ENCODE measurements at regions not wholly inside any gene's neighbourhood (a gene's known extent, or its start where the extent isn't known, plus 50 kb on each side); places are given as distances from the start of the nearest gene placed in this dataset.

DNA sequence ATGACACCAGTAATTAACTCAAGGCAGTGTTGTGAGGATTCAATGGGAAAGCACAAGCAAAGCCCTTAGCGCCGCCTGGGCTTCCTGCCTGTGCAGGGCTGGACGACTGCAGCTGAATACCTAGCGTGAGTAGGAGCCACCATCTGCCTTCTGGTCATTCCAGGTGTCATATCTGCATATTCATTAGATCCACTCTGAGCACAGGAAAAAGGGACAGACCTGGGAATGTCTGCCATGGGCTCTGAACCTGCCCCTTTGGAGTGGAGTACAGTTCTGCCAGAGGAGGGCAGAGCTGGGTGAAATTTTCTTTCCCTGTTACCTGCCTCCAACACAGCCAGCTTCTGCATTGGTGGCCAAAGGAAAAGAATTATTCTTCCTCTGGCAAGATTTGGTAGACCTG lies 298.8 kb downstream of the NSG2 start:
- no peak overlapping the region for H3K27ac ChIP-seq
- no peak for DNase-seq (ENCODE audit: low read depth, low spot score)
- TF ChIP-seq FOXP2 (optimal IDR thresholded peaks at IDR 0.05; ENCODE audit: control extremely low read depth, extremely low read length, insufficient read depth) = no peak
- no peak for TF ChIP-seq EZH2 (IDR thresholded peaks at IDR 0.05)
- no peak for TF ChIP-seq POLR2AphosphoS5 (IDR thresholded peaks at IDR 0.05; ENCODE audit: borderline replicate concordance, low read depth, low read length)
- no peak overlapping the region for H3K4me3 ChIP-seq
- H3K9me3 ChIP-seq (ENCODE audit: low read depth, low read length) = no peaks in the 10 kb centered on the region
- no peak overlapping the region for H3K9ac ChIP-seq (ENCODE audit: insufficient read length)
- no peaks in the 10 kb centered on the region for H3K36me3 ChIP-seq (ENCODE audit: insufficient read depth, low read length)

- Histone ChIP-seq H3K4me3 (no peak overlapping the region), H3K9me3 (ENCODE audit: low read depth, low read length) (no peaks in the 10 kb centered on the region), H3K27ac (no peak overlapping the region), H3K36me3 (ENCODE audit: insufficient read depth, low read length) (no peaks in the 10 kb centered on the region), H3K9ac (ENCODE audit: insufficient read length) (no peak overlapping the region)
- no peak for TF ChIP-seq POLR2AphosphoS5 (IDR thresholded peaks at IDR 0.05; ENCODE audit: borderline replicate concordance, low read depth, low read length)
- TF ChIP-seq FOXP2 (optimal IDR thresholded peaks at IDR 0.05; ENCODE audit: control extremely low read depth, extremely low read length, insufficient read depth) = no peak
- no peak for TF ChIP-seq EZH2 (IDR thresholded peaks at IDR 0.05)
- DNase-seq (ENCODE audit: low read depth, low spot score) = no peak
Measured at GRCh38 chr5:174347183-174347582, 301.7 kb downstream of the NSG2 start.

DNA sequence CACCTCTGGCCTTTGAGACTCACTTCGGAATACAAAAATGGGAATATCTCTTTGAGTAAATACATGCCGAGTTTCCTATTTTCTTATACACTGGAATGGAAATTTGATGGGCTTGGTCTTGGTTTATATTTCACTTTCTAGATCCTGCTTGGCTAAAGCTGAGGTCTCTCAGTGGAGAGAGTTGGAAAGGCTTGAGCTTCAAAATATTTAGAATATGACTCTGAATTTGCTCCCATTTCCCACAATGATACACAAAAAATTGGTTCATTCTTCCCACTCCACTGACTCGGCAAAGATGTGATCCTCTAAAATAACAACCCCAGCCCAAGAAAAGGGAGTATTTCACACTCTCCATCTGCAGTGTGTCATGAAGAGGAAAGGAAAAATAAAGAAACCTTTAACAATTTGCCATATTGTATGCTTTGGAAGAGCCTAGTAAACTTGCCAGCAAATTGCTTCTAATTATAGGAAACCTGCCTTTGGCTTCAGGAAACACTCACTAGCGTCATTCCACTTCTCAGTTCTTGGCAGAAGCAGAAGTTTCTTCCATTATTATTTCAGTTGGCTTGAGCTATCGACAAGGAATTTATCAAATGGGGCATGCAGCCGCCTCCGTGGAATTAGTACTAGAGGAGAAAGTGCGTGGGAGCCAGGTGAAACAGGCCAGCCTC lies 302.9 kb downstream of the NSG2 start:
- DNase-seq (ENCODE audit: low read depth, low spot score) = no peak
- H3K27ac ChIP-seq = no peak overlapping the region
- H3K4me3 ChIP-seq = no peak overlapping the region
- no peaks in the 10 kb centered on the region for H3K9me3 ChIP-seq (ENCODE audit: low read depth, low read length)
- TF ChIP-seq EZH2 (IDR thresholded peaks at IDR 0.05) (no peak), POLR2AphosphoS5 (IDR thresholded peaks at IDR 0.05; ENCODE audit: borderline replicate concordance, low read depth, low read length) (no peak), FOXP2 (optimal IDR thresholded peaks at IDR 0.05; ENCODE audit: control extremely low read depth, extremely low read length, insufficient read depth) (no peak)
- no peaks in the 10 kb centered on the region for H3K36me3 ChIP-seq (ENCODE audit: insufficient read depth, low read length)
- no peak overlapping the region for H3K9ac ChIP-seq (ENCODE audit: insufficient read length)

DNA sequence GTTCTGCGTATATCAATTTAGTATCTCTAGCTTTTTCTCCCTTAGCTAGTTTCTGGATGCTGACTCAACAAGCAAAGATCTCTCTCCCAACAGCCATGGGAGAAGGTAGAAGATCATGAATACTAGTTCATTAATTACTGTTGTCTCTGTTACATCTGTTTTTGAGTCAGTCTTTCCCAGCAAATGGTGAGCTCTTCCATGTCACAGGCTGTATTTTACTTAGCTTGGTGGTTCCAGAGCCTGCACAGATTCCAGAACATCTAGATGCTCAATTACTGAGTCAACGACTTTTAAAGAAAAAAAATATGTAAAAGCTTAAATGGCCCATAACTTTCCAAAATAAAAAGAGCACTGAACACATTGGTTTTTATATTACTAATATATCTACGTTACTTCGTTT lies 307.2 kb downstream of the NSG2 start:
- TF ChIP-seq FOXP2 (optimal IDR thresholded peaks at IDR 0.05; ENCODE audit: control extremely low read depth, extremely low read length, insufficient read depth) (no peak), POLR2AphosphoS5 (IDR thresholded peaks at IDR 0.05; ENCODE audit: borderline replicate concordance, low read depth, low read length) (no peak), EZH2 (IDR thresholded peaks at IDR 0.05) (no peak)
- Histone ChIP-seq H3K9me3 (ENCODE audit: low read depth, low read length) (no peaks in the 10 kb centered on the region), H3K27ac (no peak overlapping the region), H3K4me3 (no peak overlapping the region), H3K36me3 (ENCODE audit: insufficient read depth, low read length) (no peaks in the 10 kb centered on the region), H3K9ac (ENCODE audit: insufficient read length) (no peak overlapping the region)
- DNase-seq (ENCODE audit: low read depth, low spot score) = no peak

GRCh38 chr5:174354571-174354970 lies 309.1 kb downstream of the NSG2 start:
- no peak for DNase-seq (ENCODE audit: low read depth, low spot score)

DNA sequence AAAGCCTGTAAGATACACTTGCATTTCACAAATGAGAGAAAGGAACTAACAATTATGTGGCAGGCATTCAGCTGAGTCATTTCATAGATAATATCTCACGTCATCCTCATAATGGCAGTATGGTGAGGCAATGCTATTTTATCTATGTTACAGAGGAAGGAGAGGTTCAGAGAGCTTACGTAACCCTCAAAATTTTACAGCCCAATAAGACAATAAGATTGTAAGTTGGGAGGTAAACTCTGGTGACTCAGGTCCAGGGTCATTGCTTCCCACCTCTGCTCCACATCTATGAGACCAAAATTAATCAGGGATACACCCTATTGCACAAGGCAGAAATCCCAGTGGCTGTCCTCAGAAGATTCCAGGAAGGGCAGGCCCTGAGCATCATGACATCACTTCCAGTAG lies 309.7 kb downstream of the NSG2 start:
- H3K9me3 ChIP-seq (ENCODE audit: low read depth, low read length) = no peaks in the 10 kb centered on the region
- H3K36me3 ChIP-seq (ENCODE audit: insufficient read depth, low read length) = no peaks in the 10 kb centered on the region
- no peak for TF ChIP-seq FOXP2 (optimal IDR thresholded peaks at IDR 0.05; ENCODE audit: control extremely low read depth, extremely low read length, insufficient read depth)
- TF ChIP-seq POLR2AphosphoS5 (IDR thresholded peaks at IDR 0.05; ENCODE audit: borderline replicate concordance, low read depth, low read length) = no peak
- H3K9ac ChIP-seq (ENCODE audit: insufficient read length) = no peak overlapping the region
- no peak overlapping the region for H3K4me3 ChIP-seq
- no peak for DNase-seq (ENCODE audit: low read depth, low spot score)
- H3K27ac ChIP-seq = no peak overlapping the region

More at GRCh38 chr5:174354571-174354970, 309.1 kb downstream of the NSG2 start:
- no peaks in the 10 kb centered on the region for H3K36me3 ChIP-seq (ENCODE audit: insufficient read depth, low read length)
- TF ChIP-seq FOXP2 (optimal IDR thresholded peaks at IDR 0.05; ENCODE audit: control extremely low read depth, extremely low read length, insufficient read depth) = no peak
- TF ChIP-seq POLR2AphosphoS5 (IDR thresholded peaks at IDR 0.05; ENCODE audit: borderline replicate concordance, low read depth, low read length) = no peak
- TF ChIP-seq EZH2 (IDR thresholded peaks at IDR 0.05) = no peak
- H3K9me3 ChIP-seq (ENCODE audit: low read depth, low read length) = no peaks in the 10 kb centered on the region
- H3K27ac ChIP-seq = no peak overlapping the region
- H3K4me3 ChIP-seq = no peak overlapping the region
- no peak overlapping the region for H3K9ac ChIP-seq (ENCODE audit: insufficient read length)

GRCh38 chr5:174355995-174356394 lies 310.5 kb downstream of the NSG2 start:
- DNase-seq (ENCODE audit: low read depth, low spot score) = no peak
- Histone ChIP-seq H3K9ac (ENCODE audit: insufficient read length) (no peak overlapping the region), H3K36me3 (ENCODE audit: insufficient read depth, low read length) (no peaks in the 10 kb centered on the region), H3K9me3 (ENCODE audit: low read depth, low read length) (no peaks in the 10 kb centered on the region), H3K4me3 (no peak overlapping the region), H3K27ac (no peak overlapping the region)
- no peak for TF ChIP-seq POLR2AphosphoS5 (IDR thresholded peaks at IDR 0.05; ENCODE audit: borderline replicate concordance, low read depth, low read length)
- TF ChIP-seq FOXP2 (optimal IDR thresholded peaks at IDR 0.05; ENCODE audit: control extremely low read depth, extremely low read length, insufficient read depth) = no peak
- TF ChIP-seq EZH2 (IDR thresholded peaks at IDR 0.05) = no peak

- no peak for DNase-seq (ENCODE audit: low read depth, low spot score)
- H3K9ac ChIP-seq (ENCODE audit: insufficient read length) = no peak overlapping the region
- no peak for TF ChIP-seq POLR2AphosphoS5 (IDR thresholded peaks at IDR 0.05; ENCODE audit: borderline replicate concordance, low read depth, low read length)
- no peak for TF ChIP-seq FOXP2 (optimal IDR thresholded peaks at IDR 0.05; ENCODE audit: control extremely low read depth, extremely low read length, insufficient read depth)
- no peak for TF ChIP-seq EZH2 (IDR thresholded peaks at IDR 0.05)
- no peak overlapping the region for H3K27ac ChIP-seq
- no peaks in the 10 kb centered on the region for H3K36me3 ChIP-seq (ENCODE audit: insufficient read depth, low read length)
- no peaks in the 10 kb centered on the region for H3K9me3 ChIP-seq (ENCODE audit: low read depth, low read length)
- H3K4me3 ChIP-seq = no peak overlapping the region
Measured at GRCh38 chr5:174356536-174356935, 311.0 kb downstream of the NSG2 start.

DNA sequence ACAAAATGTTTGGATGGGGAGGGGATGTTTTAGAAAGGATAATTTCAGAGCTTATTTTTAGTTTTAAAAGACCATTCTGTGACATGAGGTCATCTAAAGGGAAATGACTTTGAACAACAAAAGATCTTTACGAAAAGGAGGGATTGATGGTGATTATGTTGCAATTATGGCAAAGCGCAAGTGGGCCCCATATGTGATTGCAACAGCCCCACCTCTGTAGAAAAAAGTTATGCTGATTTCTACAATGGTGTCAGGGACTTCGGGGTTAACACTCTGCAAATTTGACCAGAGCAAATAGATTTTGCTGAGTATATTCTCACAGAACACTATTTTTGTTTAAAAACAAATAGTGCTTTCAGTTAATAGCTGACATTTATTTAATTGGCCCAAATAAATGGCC lies 312.8 kb downstream of the NSG2 start:
- H3K4me3 ChIP-seq = no peak overlapping the region
- no peak for DNase-seq (ENCODE audit: low read depth, low spot score)
- H3K9me3 ChIP-seq (ENCODE audit: low read depth, low read length) = no peaks in the 10 kb centered on the region
- TF ChIP-seq EZH2 (IDR thresholded peaks at IDR 0.05) = no peak
- TF ChIP-seq POLR2AphosphoS5 (IDR thresholded peaks at IDR 0.05; ENCODE audit: borderline replicate concordance, low read depth, low read length) = no peak
- no peak for TF ChIP-seq FOXP2 (optimal IDR thresholded peaks at IDR 0.05; ENCODE audit: control extremely low read depth, extremely low read length, insufficient read depth)
- no peak overlapping the region for H3K27ac ChIP-seq
- H3K9ac ChIP-seq (ENCODE audit: insufficient read length) = no peak overlapping the region
- no peaks in the 10 kb centered on the region for H3K36me3 ChIP-seq (ENCODE audit: insufficient read depth, low read length)
